ENCODE measurements at regions not wholly inside any gene's neighbourhood (a gene's known extent, or its start where the extent isn't known, plus 50 kb on each side); places are given as distances from the start of the nearest gene placed in this dataset.

DNA sequence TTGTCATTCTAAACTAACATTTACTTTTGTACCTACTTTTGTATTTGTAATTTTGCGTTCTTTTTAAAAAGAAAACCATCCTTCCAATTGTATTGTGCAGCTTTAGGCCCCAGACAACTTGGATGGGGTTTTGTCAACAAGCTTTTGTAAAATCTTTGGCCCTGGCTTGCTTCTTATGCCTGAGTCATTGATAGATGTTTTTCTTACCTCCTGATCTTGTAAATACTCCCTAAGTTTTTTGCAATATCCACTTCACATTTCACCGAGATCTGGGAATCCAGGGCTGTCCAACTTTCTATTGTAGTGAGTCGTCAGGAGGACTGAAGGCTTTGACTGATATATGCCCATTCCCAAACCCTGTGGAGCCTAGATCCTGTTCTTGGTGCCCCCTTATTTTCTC lies 126.9 kb upstream of the GUCY1A1 start (continued):
- TF ChIP-seq, protein P1, sequence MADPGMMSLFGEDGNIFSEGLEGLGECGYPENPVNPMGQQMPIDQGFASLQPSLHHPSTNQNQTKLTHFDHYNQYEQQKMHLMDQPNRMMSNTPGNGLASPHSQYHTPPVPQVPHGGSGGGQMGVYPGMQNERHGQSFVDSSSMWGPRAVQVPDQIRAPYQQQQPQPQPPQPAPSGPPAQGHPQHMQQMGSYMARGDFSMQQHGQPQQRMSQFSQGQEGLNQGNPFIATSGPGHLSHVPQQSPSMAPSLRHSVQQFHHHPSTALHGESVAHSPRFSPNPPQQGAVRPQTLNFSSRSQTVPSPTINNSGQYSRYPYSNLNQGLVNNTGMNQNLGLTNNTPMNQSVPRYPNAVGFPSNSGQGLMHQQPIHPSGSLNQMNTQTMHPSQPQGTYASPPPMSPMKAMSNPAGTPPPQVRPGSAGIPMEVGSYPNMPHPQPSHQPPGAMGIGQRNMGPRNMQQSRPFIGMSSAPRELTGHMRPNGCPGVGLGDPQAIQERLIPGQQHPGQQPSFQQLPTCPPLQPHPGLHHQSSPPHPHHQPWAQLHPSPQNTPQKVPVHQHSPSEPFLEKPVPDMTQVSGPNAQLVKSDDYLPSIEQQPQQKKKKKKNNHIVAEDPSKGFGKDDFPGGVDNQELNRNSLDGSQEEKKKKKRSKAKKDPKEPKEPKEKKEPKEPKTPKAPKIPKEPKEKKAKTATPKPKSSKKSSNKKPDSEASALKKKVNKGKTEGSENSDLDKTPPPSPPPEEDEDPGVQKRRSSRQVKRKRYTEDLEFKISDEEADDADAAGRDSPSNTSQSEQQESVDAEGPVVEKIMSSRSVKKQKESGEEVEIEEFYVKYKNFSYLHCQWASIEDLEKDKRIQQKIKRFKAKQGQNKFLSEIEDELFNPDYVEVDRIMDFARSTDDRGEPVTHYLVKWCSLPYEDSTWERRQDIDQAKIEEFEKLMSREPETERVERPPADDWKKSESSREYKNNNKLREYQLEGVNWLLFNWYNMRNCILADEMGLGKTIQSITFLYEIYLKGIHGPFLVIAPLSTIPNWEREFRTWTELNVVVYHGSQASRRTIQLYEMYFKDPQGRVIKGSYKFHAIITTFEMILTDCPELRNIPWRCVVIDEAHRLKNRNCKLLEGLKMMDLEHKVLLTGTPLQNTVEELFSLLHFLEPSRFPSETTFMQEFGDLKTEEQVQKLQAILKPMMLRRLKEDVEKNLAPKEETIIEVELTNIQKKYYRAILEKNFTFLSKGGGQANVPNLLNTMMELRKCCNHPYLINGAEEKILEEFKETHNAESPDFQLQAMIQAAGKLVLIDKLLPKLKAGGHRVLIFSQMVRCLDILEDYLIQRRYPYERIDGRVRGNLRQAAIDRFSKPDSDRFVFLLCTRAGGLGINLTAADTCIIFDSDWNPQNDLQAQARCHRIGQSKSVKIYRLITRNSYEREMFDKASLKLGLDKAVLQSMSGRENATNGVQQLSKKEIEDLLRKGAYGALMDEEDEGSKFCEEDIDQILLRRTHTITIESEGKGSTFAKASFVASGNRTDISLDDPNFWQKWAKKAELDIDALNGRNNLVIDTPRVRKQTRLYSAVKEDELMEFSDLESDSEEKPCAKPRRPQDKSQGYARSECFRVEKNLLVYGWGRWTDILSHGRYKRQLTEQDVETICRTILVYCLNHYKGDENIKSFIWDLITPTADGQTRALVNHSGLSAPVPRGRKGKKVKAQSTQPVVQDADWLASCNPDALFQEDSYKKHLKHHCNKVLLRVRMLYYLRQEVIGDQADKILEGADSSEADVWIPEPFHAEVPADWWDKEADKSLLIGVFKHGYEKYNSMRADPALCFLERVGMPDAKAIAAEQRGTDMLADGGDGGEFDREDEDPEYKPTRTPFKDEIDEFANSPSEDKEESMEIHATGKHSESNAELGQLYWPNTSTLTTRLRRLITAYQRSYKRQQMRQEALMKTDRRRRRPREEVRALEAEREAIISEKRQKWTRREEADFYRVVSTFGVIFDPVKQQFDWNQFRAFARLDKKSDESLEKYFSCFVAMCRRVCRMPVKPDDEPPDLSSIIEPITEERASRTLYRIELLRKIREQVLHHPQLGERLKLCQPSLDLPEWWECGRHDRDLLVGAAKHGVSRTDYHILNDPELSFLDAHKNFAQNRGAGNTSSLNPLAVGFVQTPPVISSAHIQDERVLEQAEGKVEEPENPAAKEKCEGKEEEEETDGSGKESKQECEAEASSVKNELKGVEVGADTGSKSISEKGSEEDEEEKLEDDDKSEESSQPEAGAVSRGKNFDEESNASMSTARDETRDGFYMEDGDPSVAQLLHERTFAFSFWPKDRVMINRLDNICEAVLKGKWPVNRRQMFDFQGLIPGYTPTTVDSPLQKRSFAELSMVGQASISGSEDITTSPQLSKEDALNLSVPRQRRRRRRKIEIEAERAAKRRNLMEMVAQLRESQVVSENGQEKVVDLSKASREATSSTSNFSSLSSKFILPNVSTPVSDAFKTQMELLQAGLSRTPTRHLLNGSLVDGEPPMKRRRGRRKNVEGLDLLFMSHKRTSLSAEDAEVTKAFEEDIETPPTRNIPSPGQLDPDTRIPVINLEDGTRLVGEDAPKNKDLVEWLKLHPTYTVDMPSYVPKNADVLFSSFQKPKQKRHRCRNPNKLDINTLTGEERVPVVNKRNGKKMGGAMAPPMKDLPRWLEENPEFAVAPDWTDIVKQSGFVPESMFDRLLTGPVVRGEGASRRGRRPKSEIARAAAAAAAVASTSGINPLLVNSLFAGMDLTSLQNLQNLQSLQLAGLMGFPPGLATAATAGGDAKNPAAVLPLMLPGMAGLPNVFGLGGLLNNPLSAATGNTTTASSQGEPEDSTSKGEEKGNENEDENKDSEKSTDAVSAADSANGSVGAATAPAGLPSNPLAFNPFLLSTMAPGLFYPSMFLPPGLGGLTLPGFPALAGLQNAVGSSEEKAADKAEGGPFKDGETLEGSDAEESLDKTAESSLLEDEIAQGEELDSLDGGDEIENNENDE (IDR thresholded peaks at IDR 0.05; ENCODE audit: insufficient replicate concordance, low read length), result no peak
- TF ChIP-seq BCL11A (IDR thresholded peaks at IDR 0.05; ENCODE audit: low read depth in 2 of 2, low read length in 2 of 2), result no peak
- TF ChIP-seq HDAC2 (IDR thresholded peaks at IDR 0.05; ENCODE audit: borderline replicate concordance in 1 of 2, low read depth in 2 of 2, low read length in 2 of 2), result no peak
- TF ChIP-seq JUN (IDR thresholded peaks at IDR 0.05; ENCODE audit: low read depth, low read length), result no peak
- TF ChIP-seq, protein P2, sequence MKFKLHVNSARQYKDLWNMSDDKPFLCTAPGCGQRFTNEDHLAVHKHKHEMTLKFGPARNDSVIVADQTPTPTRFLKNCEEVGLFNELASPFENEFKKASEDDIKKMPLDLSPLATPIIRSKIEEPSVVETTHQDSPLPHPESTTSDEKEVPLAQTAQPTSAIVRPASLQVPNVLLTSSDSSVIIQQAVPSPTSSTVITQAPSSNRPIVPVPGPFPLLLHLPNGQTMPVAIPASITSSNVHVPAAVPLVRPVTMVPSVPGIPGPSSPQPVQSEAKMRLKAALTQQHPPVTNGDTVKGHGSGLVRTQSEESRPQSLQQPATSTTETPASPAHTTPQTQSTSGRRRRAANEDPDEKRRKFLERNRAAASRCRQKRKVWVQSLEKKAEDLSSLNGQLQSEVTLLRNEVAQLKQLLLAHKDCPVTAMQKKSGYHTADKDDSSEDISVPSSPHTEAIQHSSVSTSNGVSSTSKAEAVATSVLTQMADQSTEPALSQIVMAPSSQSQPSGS (IDR thresholded peaks at IDR 0.05; ENCODE audit: low read length), result no peak
- TF ChIP-seq EZH2 (IDR thresholded peaks at IDR 0.05; ENCODE audit: low read depth, low read length, severe bottlenecking), result no peak
- no peak for TF ChIP-seq MAFK (IDR thresholded peaks at IDR 0.05; ENCODE audit: low read depth, low read length)
- TF ChIP-seq RXRA (IDR thresholded peaks at IDR 0.05; ENCODE audit: insufficient read depth, low read depth, low read length), result no peak
- TF ChIP-seq NRF1 (IDR thresholded peaks at IDR 0.05; ENCODE audit: low read depth, low read length), result no peak

Data from H1 (cell line).